Kidney (tissue), 13 donors: ENCODE measurements at regions not wholly inside any gene's neighbourhood (a gene's known extent, or its start where the extent isn't known, plus 50 kb on each side); places are given as distances from the start of the nearest gene placed in this dataset.

Source experiments
- DNase-seq, 5 donors: peaks; one replicate each; pipeline ENCODE4 v3.0.0-alpha.2; 2013 to 2020
- FAIRE-seq: peaks from 2 replicates; lab custom pipeline; 2012; peaks lifted over from hg19 to GRCh38; lab: Jason Lieb, UNC
- H3K27ac ChIP-seq, 2 donors: one replicate each; pipeline ENCODE4 v1.7.0; 2013; ENCODE audit warnings: low read depth in 2 of 2, low read length in 2 of 2, inconsistent platforms in 1 of 2
- H3K27me3 ChIP-seq: one replicate; pipeline ENCODE4 v1.7.1; 2013; ENCODE audit warnings: low read length, inconsistent platforms; ENCODE audit not compliant: control insufficient read depth, insufficient read depth
- H3K36me3 ChIP-seq, 3 donors: one replicate each; pipeline versions ENCODE4 v1.7.0 to v1.7.1; 2013; ENCODE audit warnings: low read length in 3 of 3, control low read depth in 1 of 3, inconsistent platforms in 1 of 3; ENCODE audit not compliant: insufficient read depth in 3 of 3, control insufficient read depth in 2 of 3
- H3K4me1 ChIP-seq, 3 donors: one replicate each; pipeline versions ENCODE4 v1.7.0 to v1.7.1; 2013; ENCODE audit warnings: low read length in 3 of 3, inconsistent platforms in 1 of 3, low read depth in 1 of 3; ENCODE audit not compliant: control insufficient read depth in 2 of 3, insufficient read depth in 2 of 3
- H3K4me3 ChIP-seq, 3 donors: one replicate each; pipeline versions ENCODE4 v1.7.0 to v1.8.1; 2013; ENCODE audit warnings: low read length in 3 of 3, control low read depth in 1 of 3, inconsistent platforms in 1 of 3
- H3K9ac ChIP-seq, 3 donors: one replicate each; pipeline versions ENCODE4 v1.7.0 to v1.7.1; 2013; ENCODE audit warnings: low read length in 3 of 3, control low read depth in 1 of 3, inconsistent platforms in 1 of 3
- H3K9me3 ChIP-seq, 3 donors: one replicate each; pipeline versions ENCODE4 v1.7.0 to v1.7.1; 2013; ENCODE audit warnings: low read length in 3 of 3, control low read depth in 1 of 3, inconsistent platforms in 1 of 3; ENCODE audit not compliant: control insufficient read depth in 2 of 3, insufficient read depth in 1 of 3
- intact Hi-C: fragments of 100-400 bp; cut with DNase I; formaldehyde crosslinking; loops from one replicate; pipeline ENCODE4 v1.11.1; 2022
- TF ChIP-seq, protein P1 (sequence below): IDR thresholded peaks from 3 replicates; pipeline ENCODE4 v1.5.1; 2012; ENCODE audit warnings: mild to moderate bottlenecking, moderate library complexity, borderline replicate concordance; ENCODE audit not compliant: insufficient read depth; ENCODE audit errors: extremely low read depth
- donor health status: control.
- donor health status: control.
- donor health status: control.
- donor health status: control.
- donor health status: control.
- donor health status: DM: yes; HTN: yes; CAD: no.
- donor health status: Normal renal cell carcinoma (clear cell type).

DNA sequence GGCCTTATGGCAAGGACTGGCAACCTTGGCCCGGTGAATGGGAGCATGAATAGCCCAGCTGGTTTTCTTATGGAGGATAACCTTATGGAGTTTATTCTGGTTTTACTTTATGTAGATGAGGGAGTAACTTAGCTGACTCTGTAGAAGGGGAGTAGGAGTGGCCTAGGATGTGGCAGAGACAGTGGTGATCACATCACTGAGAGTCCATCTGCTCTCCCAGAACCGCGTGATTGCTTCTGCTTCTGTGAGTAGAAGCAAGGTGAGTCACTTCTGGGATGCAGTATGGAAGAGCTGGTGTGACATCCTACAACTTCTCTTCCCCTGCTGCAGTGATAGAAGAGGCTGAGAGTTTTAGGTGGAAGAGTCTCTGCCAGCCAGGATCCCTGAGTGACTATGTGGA is 129.2 kb downstream of the RPS24 start:
- no peak overlapping the region for H3K27ac ChIP-seq
- no peak overlapping the region for H3K4me3 ChIP-seq
- intact Hi-C loops = no loop called here
- H3K9me3 ChIP-seq = peaks cover 0 to 5% (median 0%) of the 10 kb centered on the region in 3 donors
- H3K9ac ChIP-seq = no peak overlapping the region
- DNase-seq (no peak), FAIRE-seq (no peak)
- no peaks in the 10 kb centered on the region for H3K27me3 ChIP-seq
- TF ChIP-seq, protein P1, sequence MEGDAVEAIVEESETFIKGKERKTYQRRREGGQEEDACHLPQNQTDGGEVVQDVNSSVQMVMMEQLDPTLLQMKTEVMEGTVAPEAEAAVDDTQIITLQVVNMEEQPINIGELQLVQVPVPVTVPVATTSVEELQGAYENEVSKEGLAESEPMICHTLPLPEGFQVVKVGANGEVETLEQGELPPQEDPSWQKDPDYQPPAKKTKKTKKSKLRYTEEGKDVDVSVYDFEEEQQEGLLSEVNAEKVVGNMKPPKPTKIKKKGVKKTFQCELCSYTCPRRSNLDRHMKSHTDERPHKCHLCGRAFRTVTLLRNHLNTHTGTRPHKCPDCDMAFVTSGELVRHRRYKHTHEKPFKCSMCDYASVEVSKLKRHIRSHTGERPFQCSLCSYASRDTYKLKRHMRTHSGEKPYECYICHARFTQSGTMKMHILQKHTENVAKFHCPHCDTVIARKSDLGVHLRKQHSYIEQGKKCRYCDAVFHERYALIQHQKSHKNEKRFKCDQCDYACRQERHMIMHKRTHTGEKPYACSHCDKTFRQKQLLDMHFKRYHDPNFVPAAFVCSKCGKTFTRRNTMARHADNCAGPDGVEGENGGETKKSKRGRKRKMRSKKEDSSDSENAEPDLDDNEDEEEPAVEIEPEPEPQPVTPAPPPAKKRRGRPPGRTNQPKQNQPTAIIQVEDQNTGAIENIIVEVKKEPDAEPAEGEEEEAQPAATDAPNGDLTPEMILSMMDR = no peak
- H3K36me3 ChIP-seq = no peaks in the 10 kb centered on the region
- no peaks in the 10 kb centered on the region for H3K4me1 ChIP-seq

DNA sequence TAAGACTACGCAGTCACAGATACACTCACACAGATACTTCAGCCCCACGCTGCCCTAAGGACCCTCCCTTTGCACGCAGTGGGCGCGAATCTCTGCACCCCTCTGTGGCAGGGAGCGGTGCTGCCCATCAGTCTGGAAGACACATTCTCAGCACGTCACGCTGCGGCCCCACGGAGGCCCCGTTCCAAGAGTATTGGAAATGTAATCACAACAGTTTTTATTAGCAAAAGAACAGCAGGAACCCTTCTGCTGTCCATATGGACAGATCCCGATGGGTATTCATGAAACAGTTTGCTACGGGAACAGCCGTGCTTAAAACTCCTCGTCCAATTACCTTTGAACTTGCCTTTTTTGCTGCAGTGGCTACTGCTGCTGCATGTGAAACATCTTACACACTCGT is 131.0 kb downstream of the RPS24 start:
- DNase-seq (peak in 1 of 5 donors; percentile 41), FAIRE-seq (no peak)
- H3K27ac ChIP-seq = no peak overlapping the region
- intact Hi-C loops = no loop called here
- TF ChIP-seq, protein P1 = no peak
- peaks cover 0 to 5% (median 0%) of the 10 kb centered on the region in 3 donors for H3K9me3 ChIP-seq
- no peaks in the 10 kb centered on the region for H3K27me3 ChIP-seq
- H3K9ac ChIP-seq = no peak overlapping the region
- no peaks in the 10 kb centered on the region for H3K4me1 ChIP-seq
- H3K36me3 ChIP-seq = no peaks in the 10 kb centered on the region
- H3K4me3 ChIP-seq = no peak overlapping the region

DNA sequence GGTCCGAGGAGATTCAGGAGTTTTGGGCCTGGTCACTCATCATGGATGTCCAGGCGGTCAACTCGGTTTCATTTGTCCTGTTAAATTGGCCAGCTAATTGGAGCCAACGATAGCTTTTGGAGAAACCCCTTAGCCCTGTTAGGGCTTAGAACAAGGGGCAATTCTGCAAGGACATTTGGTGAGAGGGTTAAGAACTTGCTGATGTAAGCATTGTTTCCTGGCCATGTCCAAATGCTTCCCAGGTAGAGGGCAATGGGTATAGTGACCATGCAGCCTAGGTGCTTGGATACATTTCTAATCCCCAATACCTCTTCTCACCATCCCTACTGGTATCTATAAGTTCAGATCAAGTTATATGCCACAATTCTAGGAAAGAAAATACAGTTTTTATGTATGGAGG is 131.5 kb downstream of the RPS24 start:
- no peak overlapping the region for H3K27ac ChIP-seq
- H3K9me3 ChIP-seq = peaks cover 0 to 5% (median 0%) of the 10 kb centered on the region in 3 donors
- no peak overlapping the region for H3K4me3 ChIP-seq
- intact Hi-C loops = no loop called here
- DNase-seq (no peak), FAIRE-seq (no peak)
- TF ChIP-seq, protein P1 = no peak
- H3K9ac ChIP-seq = no peak overlapping the region
- H3K36me3 ChIP-seq = no peaks in the 10 kb centered on the region
- H3K27me3 ChIP-seq = no peaks in the 10 kb centered on the region
- no peaks in the 10 kb centered on the region for H3K4me1 ChIP-seq

DNA sequence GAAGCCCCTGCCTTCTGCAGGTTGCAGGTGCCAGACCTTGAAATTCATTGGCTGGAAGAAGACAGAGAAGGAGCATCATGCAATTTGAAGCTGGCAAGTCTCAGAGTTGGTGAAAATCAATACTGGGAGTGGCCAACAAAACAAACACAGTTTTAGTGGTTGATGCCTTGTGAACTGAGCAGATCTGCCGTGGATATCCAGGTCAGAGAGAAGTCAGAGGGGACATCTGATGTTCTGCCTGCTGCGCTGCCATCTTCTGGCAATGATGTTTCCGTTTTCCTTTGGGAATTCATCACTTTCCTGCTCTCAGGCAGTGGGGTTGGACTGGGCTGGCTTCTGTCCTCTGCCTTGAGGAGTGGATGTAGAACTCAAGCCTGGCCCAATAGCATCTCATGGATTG is 132.0 kb downstream of the RPS24 start:
- Histone ChIP-seq H3K9me3 (peaks cover 0 to 5% (median 0%) of the 10 kb centered on the region in 3 donors), H3K4me1 (no peaks in the 10 kb centered on the region), H3K36me3 (no peaks in the 10 kb centered on the region), H3K9ac (no peak overlapping the region), H3K4me3 (no peak overlapping the region), H3K27ac (no peak overlapping the region), H3K27me3 (no peaks in the 10 kb centered on the region)
- FAIRE-seq (no peak), DNase-seq (peak in 3 of 5 donors; percentile 28 to 56 (median 28))
- intact Hi-C loops = no loop called here
- TF ChIP-seq, protein P1 = no peak
